Hematopoietic multipotent progenitor cell treated with erythropoietin and hydrocortisone succinate and interleukin-3 and kit ligand, for 6 days (in vitro differentiated cells): ENCODE measurements at regions not wholly inside any gene's neighbourhood (a gene's known extent, or its start where the extent isn't known, plus 50 kb on each side); places are given as distances from the start of the nearest gene placed in this dataset.
"Not testable (repeated sequence)": the region's sequence is repeated elsewhere in the genome, so short reads cannot be mapped to it uniquely, and the experiment has no call there.

Experiments
- DNase-seq: peaks from one replicate; pipeline ENCODE4 v3.0.0-alpha.2; 2015

GRCh38 chr20:50330504-50331313, 140.1 kb downstream of the CEBPB start:
- no peak for DNase-seq

- no peak for DNase-seq
Observed at GRCh38 chr20:50331469-50332363, 141.1 kb downstream of the CEBPB start.

- no peak for DNase-seq
Observed at GRCh38 chr20:50332491-50332980, 141.9 kb downstream of the CEBPB start.

- DNase-seq, result no peak
Observed at GRCh38 chr20:50333131-50333670, 142.6 kb downstream of the CEBPB start.

- no peak for DNase-seq
Observed at GRCh38 chr20:50333812-50334211, 143.2 kb downstream of the CEBPB start.

GRCh38 chr20:50334512-50334911, 143.9 kb downstream of the CEBPB start:
- DNase-seq, result not testable (repeated sequence)

- peak; percentile 64 for DNase-seq
Observed at GRCh38 chr20:50335105-50335504, 144.5 kb downstream of the CEBPB start.

GRCh38 chr20:50335866-50336265, 145.2 kb downstream of the CEBPB start:
- no peak for DNase-seq

GRCh38 chr20:50336661-50337060, 146.0 kb downstream of the CEBPB start:
- DNase-seq, result no peak

GRCh38 chr20:50337521-50338466, 147.2 kb downstream of the CEBPB start:
- no peak for DNase-seq

GRCh38 chr20:50338479-50339391, 148.1 kb downstream of the CEBPB start:
- peak; percentile 52 for DNase-seq

GRCh38 chr20:50339466-50339901, 148.9 kb downstream of the CEBPB start:
- DNase-seq, result no peak

- DNase-seq, result no peak
Observed at GRCh38 chr20:50340541-50340940, 149.9 kb downstream of the CEBPB start.

- DNase-seq, result no peak
Observed at GRCh38 chr20:50341050-50341449, 150.4 kb downstream of the CEBPB start.

- no peak for DNase-seq
Observed at GRCh38 chr20:50341880-50342637, 151.4 kb downstream of the CEBPB start.

- DNase-seq, result no peak
Observed at GRCh38 chr20:50342638-50343102, 152.0 kb downstream of the CEBPB start.

- no peak for DNase-seq
Observed at GRCh38 chr20:50343125-50343489, 152.5 kb downstream of the CEBPB start.

- no peak for DNase-seq
Observed at GRCh38 chr20:50343490-50344179, 153.0 kb downstream of the CEBPB start.

- DNase-seq, result peak; percentile 38
Observed at GRCh38 chr20:50344232-50345071, 153.8 kb downstream of the CEBPB start.
